CD14-positive monocyte (primary cell): ENCODE measurements at regions not wholly inside any gene's neighbourhood (a gene's known extent, or its start where the extent isn't known, plus 50 kb on each side); places are given as distances from the start of the nearest gene placed in this dataset.

Experiments used
- DNase-seq, 3 donors: peaks; one replicate each; pipeline ENCODE4 v3.0.0-alpha.2; 2011 to 2022
- H2AFZ ChIP-seq: 2 replicates; pipeline ENCODE4 v1.6.0; 2012; ENCODE audit warnings: mild to moderate bottlenecking, low read depth, low read length, inconsistent platforms; ENCODE audit not compliant: insufficient read depth, poor library complexity, severe bottlenecking
- H3K27ac ChIP-seq, 2 donors: 1 replicate in 1 of 2; 2 replicates in 1 of 2; pipeline ENCODE4 v1.5.1; 2012 to 2013; ENCODE audit warnings: low read length in 2 of 2, control low read depth in 1 of 2, inconsistent platforms in 1 of 2, low read depth in 1 of 2, mild to moderate bottlenecking in 1 of 2
- H3K27me3 ChIP-seq, 2 donors: one replicate each; pipeline versions ENCODE4 v1.6.0 to v1.6.1; 2011 to 2013; ENCODE audit warnings: low read length in 2 of 2; ENCODE audit not compliant: control insufficient read depth in 2 of 2, insufficient read depth in 2 of 2
- H3K36me3 ChIP-seq, 2 donors: replicated peaks in 1 of 2; 1 replicate in 1 of 2; 2 replicates in 1 of 2; pipeline versions ENCODE4 v1.5.1 to v1.6.1; 2012 to 2013; ENCODE audit warnings: low read length in 2 of 2, control low read depth in 1 of 2, inconsistent platforms in 1 of 2, mild to moderate bottlenecking in 1 of 2; ENCODE audit not compliant: insufficient read depth in 2 of 2, control insufficient read depth in 1 of 2
- H3K4me1 ChIP-seq, 2 donors: 1 replicate in 1 of 2; 2 replicates in 1 of 2; pipeline versions ENCODE4 v1.5.1 to v1.6.1; 2012 to 2013; ENCODE audit warnings: low read length in 2 of 2, control low read depth in 1 of 2, inconsistent platforms in 1 of 2, mild to moderate bottlenecking in 1 of 2, moderate library complexity in 1 of 2; ENCODE audit not compliant: insufficient read depth in 2 of 2, control insufficient read depth in 1 of 2
- H3K4me2 ChIP-seq: replicated peaks from 2 replicates; pipeline ENCODE3; 2012; ENCODE audit warnings: low read length, moderate library complexity, mild to moderate bottlenecking; ENCODE audit not compliant: poor library complexity, severe bottlenecking; ENCODE audit errors: extremely low read depth
- H3K4me3 ChIP-seq, 3 experiments: fragments of 200-600 bp in 1 of 3; sonication (generic) in 1 of 3; replicated peaks in 1 of 3; 1 replicate in 2 of 3; 2 replicates in 1 of 3; pipeline ENCODE4 v1.5.1; 2011 to 2013; ENCODE audit warnings: low read length in 3 of 3, mild to moderate bottlenecking in 3 of 3, control low read depth in 2 of 3, low read depth in 2 of 3, inconsistent platforms in 1 of 3, moderate library complexity in 1 of 3
- H3K79me2 ChIP-seq: 2 replicates; pipeline ENCODE4 v1.6.0; 2012; ENCODE audit warnings: mild to moderate bottlenecking, control low read depth, inconsistent platforms, low read length, moderate library complexity; ENCODE audit not compliant: insufficient read depth
- H3K9ac ChIP-seq: 2 replicates; pipeline ENCODE4 v1.6.0; 2017; ENCODE audit warnings: low read length, mild to moderate bottlenecking; ENCODE audit not compliant: insufficient read depth, poor library complexity, severe bottlenecking
- H3K9me3 ChIP-seq, 2 donors: replicated peaks in 1 of 2; 1 replicate in 1 of 2; 2 replicates in 1 of 2; pipeline versions ENCODE4 v1.5.1 to v1.6.1; 2012 to 2013; ENCODE audit warnings: low read length in 2 of 2, control low read depth in 1 of 2; ENCODE audit not compliant: control insufficient read depth in 1 of 2, insufficient read depth in 1 of 2
- H4K20me1 ChIP-seq: 2 replicates; pipeline ENCODE4 v1.6.0; 2012; ENCODE audit warnings: mild to moderate bottlenecking, low read length, control low read depth, moderate library complexity; ENCODE audit not compliant: insufficient read depth
- H3K27ac Mint-ChIP-seq, 7 donors: one replicate each; pipeline ENCODE4 v1.8.0; 2020; ENCODE audit warnings: mild to moderate bottlenecking in 7 of 7, mixed read lengths in 7 of 7, moderate library complexity in 6 of 7, inconsistent platforms in 2 of 7
- H3K27me3 Mint-ChIP-seq, 3 donors: one replicate each; pipeline ENCODE4 v1.8.0; 2021 to 2022; ENCODE audit warnings: low read depth in 3 of 3, mild to moderate bottlenecking in 3 of 3, mixed read lengths in 3 of 3, moderate library complexity in 3 of 3, inconsistent platforms in 1 of 3
- H3K36me3 Mint-ChIP-seq, 2 donors: one replicate each; pipeline ENCODE4 v1.8.0; 2020; ENCODE audit warnings: mixed read lengths in 2 of 2, inconsistent platforms in 1 of 2, mild to moderate bottlenecking in 1 of 2
- H3K4me1 Mint-ChIP-seq: one replicate; pipeline ENCODE4 v1.8.0; 2020; ENCODE audit warnings: mild to moderate bottlenecking, mixed read lengths
- H3K4me3 Mint-ChIP-seq, 2 donors: one replicate each; pipeline ENCODE4 v1.8.0; 2020; ENCODE audit warnings: mild to moderate bottlenecking in 2 of 2, mixed read lengths in 2 of 2, moderate library complexity in 1 of 2
- H3K9me3 Mint-ChIP-seq, 7 donors: one replicate each; pipeline ENCODE4 v1.8.0; 2020 to 2022; ENCODE audit warnings: mixed read lengths in 7 of 7, mild to moderate bottlenecking in 6 of 7, moderate library complexity in 6 of 7, inconsistent platforms in 2 of 7
- WGBS: methylation state at CpG from one replicate; pipeline ENCODE4 v1.1.5; 2013; ENCODE audit warnings: missing lambda C conversion rate; ENCODE audit not compliant: insufficient coverage; 5-methylcytosine and 5-hydroxymethylcytosine counted together
- intact Hi-C, 2 donors: fragments of 100-400 bp; cut with micrococcal nuclease; formaldehyde crosslinking; loops; one replicate each; pipeline versions ENCODE4 v1.15.0 to v1.15.1; 2023
- TF ChIP-seq, protein P1 (sequence below): fragments of 200-600 bp; IDR thresholded peaks from one replicate; pipeline ENCODE4 v1.8.0; 2022; ENCODE audit warnings: antibody characterized with exemption, mild to moderate bottlenecking

DNA sequence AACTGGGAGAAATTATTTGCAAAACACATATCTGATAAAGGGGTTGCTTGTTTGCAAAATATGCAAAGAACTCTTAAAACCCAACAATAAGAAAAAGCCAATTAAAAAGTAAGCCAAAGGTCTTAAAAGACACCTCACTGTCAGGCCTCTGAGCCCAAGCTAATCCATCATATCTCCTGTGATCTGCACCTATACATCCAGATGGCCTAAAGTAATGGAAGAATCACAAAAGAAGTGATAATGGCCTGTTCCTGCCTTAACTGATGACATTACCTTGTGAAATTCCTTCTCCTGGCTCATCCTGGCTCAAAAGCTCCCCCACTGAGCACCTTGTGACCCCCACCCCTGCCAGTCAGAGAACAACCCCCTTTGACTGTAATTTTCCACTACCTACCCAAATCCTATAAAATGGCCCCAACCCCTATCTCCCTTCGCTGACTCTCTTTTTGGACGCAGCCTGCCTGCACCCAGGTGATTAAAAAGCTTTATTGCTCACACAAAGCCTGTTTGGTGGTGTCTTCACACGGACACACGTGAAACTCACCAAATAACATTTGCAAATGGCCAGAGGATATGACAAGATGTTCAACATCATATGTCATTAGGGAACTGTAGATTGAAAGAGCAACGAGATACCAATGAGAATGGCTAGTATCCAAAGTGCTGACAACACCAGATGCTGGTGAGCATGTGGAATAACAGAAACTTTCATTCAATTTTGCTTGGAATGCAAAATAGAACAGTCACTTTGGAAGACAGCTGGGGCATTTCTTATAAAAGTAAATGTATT, 565.0 kb upstream of the ADGRB3 start:
- no peak overlapping the region for H3K9ac ChIP-seq
- Mint-ChIP-seq H3K4me1 (peaks cover 4% of the 10 kb centered on the region), H3K9me3 (peaks cover 0 to 4% (median 2%) of the 10 kb centered on the region in 7 donors), H3K27ac (no peak overlapping the region), H3K4me3 (no peak overlapping the region), H3K27me3 (no peaks in the 10 kb centered on the region), H3K36me3 (no peaks in the 10 kb centered on the region)
- no peaks in the 10 kb centered on the region for H4K20me1 ChIP-seq
- H3K4me3 ChIP-seq: no peak overlapping the region
- DNase-seq: no peak
- WGBS: 64% methylated on average over 3 of the region's 5 CpGs
- H3K4me1 ChIP-seq: no peaks in the 10 kb centered on the region
- no peak overlapping the region for H3K4me2 ChIP-seq
- no peak overlapping the region for H2AFZ ChIP-seq
- no peaks in the 10 kb centered on the region for H3K9me3 ChIP-seq
- TF ChIP-seq, protein P1, sequence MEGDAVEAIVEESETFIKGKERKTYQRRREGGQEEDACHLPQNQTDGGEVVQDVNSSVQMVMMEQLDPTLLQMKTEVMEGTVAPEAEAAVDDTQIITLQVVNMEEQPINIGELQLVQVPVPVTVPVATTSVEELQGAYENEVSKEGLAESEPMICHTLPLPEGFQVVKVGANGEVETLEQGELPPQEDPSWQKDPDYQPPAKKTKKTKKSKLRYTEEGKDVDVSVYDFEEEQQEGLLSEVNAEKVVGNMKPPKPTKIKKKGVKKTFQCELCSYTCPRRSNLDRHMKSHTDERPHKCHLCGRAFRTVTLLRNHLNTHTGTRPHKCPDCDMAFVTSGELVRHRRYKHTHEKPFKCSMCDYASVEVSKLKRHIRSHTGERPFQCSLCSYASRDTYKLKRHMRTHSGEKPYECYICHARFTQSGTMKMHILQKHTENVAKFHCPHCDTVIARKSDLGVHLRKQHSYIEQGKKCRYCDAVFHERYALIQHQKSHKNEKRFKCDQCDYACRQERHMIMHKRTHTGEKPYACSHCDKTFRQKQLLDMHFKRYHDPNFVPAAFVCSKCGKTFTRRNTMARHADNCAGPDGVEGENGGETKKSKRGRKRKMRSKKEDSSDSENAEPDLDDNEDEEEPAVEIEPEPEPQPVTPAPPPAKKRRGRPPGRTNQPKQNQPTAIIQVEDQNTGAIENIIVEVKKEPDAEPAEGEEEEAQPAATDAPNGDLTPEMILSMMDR: no peak
- no peaks in the 10 kb centered on the region for H3K36me3 ChIP-seq
- no peaks in the 10 kb centered on the region for H3K79me2 ChIP-seq
- intact Hi-C loops: no loop called here
- H3K27ac ChIP-seq: no peak overlapping the region
- H3K27me3 ChIP-seq: no peaks in the 10 kb centered on the region

DNA sequence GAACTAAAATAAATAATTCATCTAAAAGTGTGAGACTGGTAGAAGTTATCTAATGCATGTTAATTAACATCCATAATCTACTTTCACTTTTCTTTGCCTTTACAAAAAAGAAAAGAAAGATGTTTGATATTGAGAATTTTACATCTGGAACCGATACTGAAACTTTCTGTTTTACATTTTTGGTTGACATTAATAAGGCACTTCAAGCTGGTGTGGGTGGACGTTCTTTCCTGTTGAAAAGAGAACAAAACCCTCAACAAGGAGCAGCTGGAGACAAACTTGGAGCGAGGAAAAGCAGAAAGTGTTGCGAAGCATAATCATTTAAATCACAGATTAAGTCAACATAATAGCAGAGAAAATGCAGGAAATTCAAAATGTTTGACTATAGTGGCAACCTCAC, 575.2 kb upstream of the ADGRB3 start:
- H3K4me3 ChIP-seq: no peak overlapping the region
- H3K9me3 Mint-ChIP-seq: peaks cover 0 to 6% (median 3%) of the 10 kb centered on the region in 7 donors
- TF ChIP-seq, protein P1: no peak
- H3K36me3 Mint-ChIP-seq: no peaks in the 10 kb centered on the region
- H3K9ac ChIP-seq: no peak overlapping the region
- H3K27ac ChIP-seq: no peak overlapping the region
- intact Hi-C loops: no loop called here
- no peaks in the 10 kb centered on the region for H3K27me3 Mint-ChIP-seq
- no peaks in the 10 kb centered on the region for H3K27me3 ChIP-seq
- WGBS: no CpG with 5 or more reads among the region's 4 CpGs
- H3K27ac Mint-ChIP-seq: no peak overlapping the region
- no peak overlapping the region for H2AFZ ChIP-seq
- H3K79me2 ChIP-seq: no peaks in the 10 kb centered on the region
- DNase-seq: no peak
- H3K4me1 Mint-ChIP-seq: no peaks in the 10 kb centered on the region
- H3K4me1 ChIP-seq: no peaks in the 10 kb centered on the region
- H3K9me3 ChIP-seq: peaks cover 0 to 3% of the 10 kb centered on the region in 2 donors
- no peaks in the 10 kb centered on the region for H4K20me1 ChIP-seq
- no peak overlapping the region for H3K4me2 ChIP-seq
- H3K4me3 Mint-ChIP-seq: no peak overlapping the region
- no peaks in the 10 kb centered on the region for H3K36me3 ChIP-seq
